PFSK-1 (cell line): ENCODE measurements at regions not wholly inside any gene's neighbourhood (a gene's known extent, or its start where the extent isn't known, plus 50 kb on each side); places are given as distances from the start of the nearest gene placed in this dataset.

Source experiments
- FOXP2 ChIP-seq: optimal IDR thresholded peaks from 2 replicates; pipeline ENCODE3; 2011; ENCODE audit warnings: borderline replicate concordance, control low read depth, inconsistent platforms; ENCODE audit not compliant: insufficient read depth; ENCODE audit errors: extremely low read length, extremely low read depth
- POLR2AphosphoS5 ChIP-seq: IDR thresholded peaks from 2 replicates; pipeline ENCODE4 v1.6.1; 2012; ENCODE audit warnings: low read depth, mild to moderate bottlenecking, control low read depth, low read length, moderate library complexity
- SIN3A ChIP-seq: IDR thresholded peaks from 2 replicates; pipeline ENCODE4 v1.6.1; 2012; ENCODE audit warnings: mild to moderate bottlenecking, low read length, moderate library complexity, borderline replicate concordance; ENCODE audit not compliant: insufficient read depth
- TAF1 ChIP-seq: IDR thresholded peaks from 2 replicates; pipeline ENCODE4 v1.6.1; 2012; ENCODE audit warnings: low read length, control low read depth, borderline replicate concordance; ENCODE audit not compliant: insufficient read depth
- TF ChIP-seq, protein P1 (sequence below), 2 experiments: IDR thresholded peaks; 2 replicates each; pipeline versions ENCODE4 v1.6.1 to v1.8.0; 2011 to 2012; ENCODE audit warnings: low read depth in 2 of 2, low read length in 2 of 2, control low read depth in 1 of 2, inconsistent platforms in 1 of 2, mild to moderate bottlenecking in 1 of 2, moderate library complexity in 1 of 2; ENCODE audit not compliant: insufficient read depth in 1 of 2

DNA sequence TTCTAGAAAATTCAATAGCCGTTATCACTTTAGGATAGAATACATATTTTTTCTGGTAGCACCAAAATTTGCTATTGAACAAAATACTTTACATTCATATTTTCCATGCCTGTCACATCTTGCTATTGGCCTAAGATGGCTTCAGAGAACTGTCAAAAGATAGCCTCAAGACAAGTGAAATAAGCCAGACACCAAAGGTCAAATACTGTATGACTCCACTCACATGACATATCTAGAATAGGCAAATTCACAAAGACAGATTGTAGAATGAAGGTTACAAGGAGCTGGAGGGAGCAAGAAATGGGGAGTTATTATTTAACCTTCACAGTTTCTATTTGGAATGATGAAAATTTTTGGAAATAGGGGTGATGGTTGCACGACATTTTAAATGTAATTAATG is 223.7 kb upstream of the ZC3H12C start:
- TF ChIP-seq, protein P1, sequence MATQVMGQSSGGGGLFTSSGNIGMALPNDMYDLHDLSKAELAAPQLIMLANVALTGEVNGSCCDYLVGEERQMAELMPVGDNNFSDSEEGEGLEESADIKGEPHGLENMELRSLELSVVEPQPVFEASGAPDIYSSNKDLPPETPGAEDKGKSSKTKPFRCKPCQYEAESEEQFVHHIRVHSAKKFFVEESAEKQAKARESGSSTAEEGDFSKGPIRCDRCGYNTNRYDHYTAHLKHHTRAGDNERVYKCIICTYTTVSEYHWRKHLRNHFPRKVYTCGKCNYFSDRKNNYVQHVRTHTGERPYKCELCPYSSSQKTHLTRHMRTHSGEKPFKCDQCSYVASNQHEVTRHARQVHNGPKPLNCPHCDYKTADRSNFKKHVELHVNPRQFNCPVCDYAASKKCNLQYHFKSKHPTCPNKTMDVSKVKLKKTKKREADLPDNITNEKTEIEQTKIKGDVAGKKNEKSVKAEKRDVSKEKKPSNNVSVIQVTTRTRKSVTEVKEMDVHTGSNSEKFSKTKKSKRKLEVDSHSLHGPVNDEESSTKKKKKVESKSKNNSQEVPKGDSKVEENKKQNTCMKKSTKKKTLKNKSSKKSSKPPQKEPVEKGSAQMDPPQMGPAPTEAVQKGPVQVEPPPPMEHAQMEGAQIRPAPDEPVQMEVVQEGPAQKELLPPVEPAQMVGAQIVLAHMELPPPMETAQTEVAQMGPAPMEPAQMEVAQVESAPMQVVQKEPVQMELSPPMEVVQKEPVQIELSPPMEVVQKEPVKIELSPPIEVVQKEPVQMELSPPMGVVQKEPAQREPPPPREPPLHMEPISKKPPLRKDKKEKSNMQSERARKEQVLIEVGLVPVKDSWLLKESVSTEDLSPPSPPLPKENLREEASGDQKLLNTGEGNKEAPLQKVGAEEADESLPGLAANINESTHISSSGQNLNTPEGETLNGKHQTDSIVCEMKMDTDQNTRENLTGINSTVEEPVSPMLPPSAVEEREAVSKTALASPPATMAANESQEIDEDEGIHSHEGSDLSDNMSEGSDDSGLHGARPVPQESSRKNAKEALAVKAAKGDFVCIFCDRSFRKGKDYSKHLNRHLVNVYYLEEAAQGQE (IDR thresholded peaks at IDR 0.05; ENCODE audit: insufficient read depth in 1 of 2, low read depth in 2 of 2, low read length in 2 of 2), result no peak
- TF ChIP-seq TAF1 (no peak), POLR2AphosphoS5 (no peak), SIN3A (no peak), FOXP2 (no peak)

DNA sequence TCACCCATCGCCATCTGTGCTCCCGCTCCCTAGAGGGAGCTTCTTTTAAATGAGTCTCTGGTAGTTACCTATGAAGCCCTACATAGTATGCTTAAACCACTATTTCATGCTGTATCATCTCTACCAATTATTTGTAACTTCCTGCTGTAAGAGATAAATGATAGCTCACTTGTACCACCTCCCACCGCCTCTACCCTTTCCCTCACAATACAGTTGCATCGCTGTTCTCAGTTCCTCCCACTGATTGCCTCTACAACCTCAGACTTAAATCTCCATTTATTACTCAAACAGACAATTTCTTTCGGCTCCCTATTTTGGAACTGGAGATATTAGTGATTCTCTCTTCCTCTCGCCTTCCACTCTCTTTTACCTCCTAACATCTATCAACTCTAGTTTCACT is 222.9 kb upstream of the ZC3H12C start:
- no peak for TF ChIP-seq POLR2AphosphoS5
- TF ChIP-seq, protein P1 (IDR thresholded peaks at IDR 0.05; ENCODE audit: insufficient read depth in 1 of 2, low read depth in 2 of 2, low read length in 2 of 2), result no peak
- TF ChIP-seq FOXP2, result no peak
- no peak for TF ChIP-seq TAF1
- TF ChIP-seq SIN3A, result no peak

DNA sequence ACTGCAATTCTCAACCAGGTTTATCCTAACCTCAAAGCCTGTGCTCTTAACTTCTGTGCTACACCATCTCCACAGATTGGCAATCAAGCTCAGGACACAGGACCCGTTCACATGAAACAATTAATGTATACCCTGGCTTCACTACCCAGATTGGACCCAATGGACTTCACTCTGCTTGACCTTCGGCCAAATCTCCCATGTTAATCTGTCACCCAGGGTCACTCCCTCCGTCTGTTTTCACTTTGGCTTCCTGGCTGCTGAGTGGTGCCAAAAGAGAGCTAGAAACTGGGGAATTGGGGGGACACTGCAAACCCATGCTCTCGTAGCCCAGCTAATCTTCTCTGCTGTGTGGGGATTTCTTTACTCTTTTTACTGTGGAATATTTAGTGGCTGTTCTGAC is 216.1 kb upstream of the ZC3H12C start:
- TF ChIP-seq, protein P1 (IDR thresholded peaks at IDR 0.05; ENCODE audit: insufficient read depth in 1 of 2, low read depth in 2 of 2, low read length in 2 of 2), result no peak
- no peak for TF ChIP-seq SIN3A
- TF ChIP-seq POLR2AphosphoS5, result no peak
- TF ChIP-seq TAF1, result no peak
- no peak for TF ChIP-seq FOXP2

DNA sequence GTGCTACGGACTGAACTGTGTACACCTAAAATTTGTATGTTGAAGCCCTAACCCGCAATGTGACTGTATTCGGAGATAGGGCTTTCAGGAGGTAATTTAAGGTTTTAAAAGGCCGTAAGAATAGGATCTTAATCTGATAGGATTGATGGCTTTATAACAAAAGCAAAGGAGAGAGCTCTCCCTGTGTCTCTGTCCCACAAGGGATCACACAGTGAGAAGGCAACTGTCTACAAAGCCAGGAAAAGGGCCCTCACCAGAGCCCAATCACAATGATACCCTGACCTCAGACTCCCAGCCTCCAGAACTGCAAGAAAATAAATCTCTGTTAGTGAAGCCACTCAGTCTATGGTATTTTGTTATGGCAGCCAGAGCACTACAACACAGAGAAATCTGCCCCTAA is 208.7 kb upstream of the ZC3H12C start:
- no peak for TF ChIP-seq TAF1
- TF ChIP-seq, protein P1 (IDR thresholded peaks at IDR 0.05; ENCODE audit: insufficient read depth in 1 of 2, low read depth in 2 of 2, low read length in 2 of 2), result no peak
- no peak for TF ChIP-seq POLR2AphosphoS5
- no peak for TF ChIP-seq SIN3A

DNA sequence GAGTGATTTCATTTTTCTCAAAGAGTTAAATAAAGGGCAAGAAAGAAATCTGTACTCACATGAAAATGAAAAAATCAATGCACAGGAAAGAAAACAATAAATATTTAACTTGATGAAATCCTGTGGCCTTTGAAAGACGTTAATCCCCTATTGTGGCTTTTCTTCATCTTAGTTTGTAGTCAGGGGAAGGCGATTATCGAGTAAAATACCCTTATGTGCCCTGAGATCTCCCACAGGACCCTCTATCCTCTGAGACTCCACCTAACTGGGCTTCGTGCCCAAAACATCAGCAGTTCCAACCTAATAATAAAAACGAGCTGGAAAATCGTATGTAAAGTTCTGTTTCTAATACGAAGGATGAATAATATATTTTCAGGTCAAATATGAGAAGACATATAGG is 208.2 kb upstream of the ZC3H12C start:
- TF ChIP-seq TAF1, result no peak
- TF ChIP-seq FOXP2, result no peak
- TF ChIP-seq POLR2AphosphoS5, result no peak
- TF ChIP-seq, protein P1 (IDR thresholded peaks at IDR 0.05; ENCODE audit: insufficient read depth in 1 of 2, low read depth in 2 of 2, low read length in 2 of 2), result no peak
- no peak for TF ChIP-seq SIN3A
